HS-5 (cell line): ENCODE measurements at regions not wholly inside any gene's neighbourhood (a gene's known extent, or its start where the extent isn't known, plus 50 kb on each side); places are given as distances from the start of the nearest gene placed in this dataset.
"Not testable (repeated sequence)": the region's sequence is repeated elsewhere in the genome, so short reads cannot be mapped to it uniquely, and the experiment has no call there.

Source experiments
- DNase-seq: peaks from one replicate; pipeline ENCODE4 v3.0.0-alpha.2; 2012; ENCODE audit warnings: low read depth

DNA sequence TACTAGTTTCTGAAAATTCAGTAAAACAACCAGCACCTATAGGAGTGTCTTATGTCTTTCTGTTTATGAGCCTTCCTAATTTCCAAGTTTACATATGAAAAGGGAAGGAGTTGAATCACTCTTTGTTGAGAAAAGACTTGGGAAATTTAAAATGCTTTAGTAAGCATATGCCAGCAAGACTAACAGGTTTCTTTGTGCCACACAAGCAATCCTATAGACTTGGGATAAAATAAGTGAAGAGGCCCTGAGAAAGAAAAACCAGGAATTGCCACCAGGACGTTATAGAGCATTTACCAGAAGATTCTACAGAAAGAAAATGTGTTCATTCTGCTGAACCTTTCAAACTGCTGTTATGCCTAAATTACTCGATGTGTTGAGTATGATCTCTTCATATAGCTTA, 1099.1 kb downstream of the EPHA3 start:
- DNase-seq = not testable (repeated sequence)

GRCh38 chr3:90207353-90208097, 1100.1 kb downstream of the EPHA3 start:
- not testable (repeated sequence) for DNase-seq

GRCh38 chr3:90221900-90222299, 1114.5 kb downstream of the EPHA3 start:
- DNase-seq = no peak

DNA sequence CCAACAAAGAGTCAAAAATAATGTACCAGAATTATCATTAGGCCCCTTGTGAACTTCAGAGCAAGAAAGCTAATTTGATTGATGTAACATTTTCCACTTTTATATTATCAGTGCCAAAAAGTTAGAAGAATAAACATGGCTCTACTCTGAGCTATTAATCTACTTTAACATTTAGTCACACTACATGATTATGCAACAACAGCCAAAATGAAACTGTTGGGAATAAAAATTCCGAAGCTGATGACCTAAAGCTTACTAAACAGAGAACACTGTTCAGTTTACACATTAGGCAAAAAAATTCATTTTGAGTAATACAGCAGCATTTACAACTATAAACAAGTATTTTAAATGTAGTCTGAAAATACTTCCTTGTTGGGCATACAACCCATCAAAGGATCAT, 1134.1 kb downstream of the EPHA3 start:
- DNase-seq = peak; percentile 32

DNA sequence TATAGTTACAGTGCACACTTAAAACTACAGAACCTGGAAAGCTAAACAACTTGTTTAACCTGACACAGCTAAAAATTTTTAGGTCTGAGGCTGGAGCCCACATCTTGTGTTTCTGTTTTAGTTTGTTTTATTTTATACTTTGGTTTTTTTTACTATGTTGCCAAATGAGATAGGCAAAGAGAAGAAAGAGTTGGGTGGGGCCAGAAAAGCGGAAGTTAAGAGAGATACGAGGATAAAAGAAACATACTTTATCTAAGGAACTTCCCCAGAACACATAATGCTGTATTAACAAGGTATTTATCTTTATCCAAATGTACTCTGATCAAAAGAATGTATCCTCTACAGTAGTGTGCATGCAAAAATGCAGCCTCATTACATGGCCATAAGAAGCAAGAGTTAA, 1145.7 kb downstream of the EPHA3 start:
- no peak for DNase-seq

DNA sequence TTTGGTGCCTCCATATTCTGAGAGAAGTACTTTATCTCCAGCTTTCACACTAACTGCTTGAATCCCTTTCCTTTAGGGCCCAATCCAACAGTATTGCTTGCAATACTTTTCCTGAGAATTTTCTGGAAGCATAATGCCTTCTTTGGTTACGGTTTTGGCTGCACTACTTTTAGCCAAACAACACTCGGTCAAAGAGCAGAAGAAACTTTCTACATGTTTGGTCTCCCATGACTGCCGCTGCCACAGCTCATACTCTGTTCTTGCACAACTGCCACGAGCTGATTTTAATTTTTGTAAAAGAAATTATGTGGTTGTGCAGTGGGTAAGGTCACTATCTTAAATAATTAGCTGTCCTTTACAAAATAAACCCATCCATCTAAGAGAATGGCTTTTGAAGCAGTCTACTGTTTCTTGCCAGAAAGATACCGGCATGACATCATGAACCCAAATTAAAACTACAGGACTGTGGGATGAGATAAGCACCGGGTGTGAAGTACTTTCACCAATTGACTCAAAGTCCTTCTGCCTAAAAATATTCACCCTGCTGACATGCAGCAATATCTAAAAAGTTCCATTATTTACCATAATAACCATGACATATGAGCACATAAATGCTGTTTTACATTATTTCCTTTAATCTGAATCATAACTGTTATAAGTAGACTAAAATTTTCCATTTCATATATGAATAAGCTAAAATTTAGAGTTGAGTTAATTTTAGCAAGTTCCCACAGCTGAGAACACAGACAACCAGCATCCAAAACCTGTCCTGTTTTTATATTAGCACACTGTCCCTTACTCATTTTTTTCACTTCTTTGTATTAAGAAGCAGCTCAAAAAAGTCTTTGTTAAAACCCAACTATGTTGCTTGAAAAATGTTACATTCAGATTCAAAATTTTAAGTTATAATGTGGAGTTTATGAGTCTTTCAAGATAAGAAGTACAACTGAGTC, 1154.3 kb downstream of the EPHA3 start:
- no peak for DNase-seq
